H1 (cell line): ENCODE measurements at regions not wholly inside any gene's neighbourhood (a gene's known extent, or its start where the extent isn't known, plus 50 kb on each side); places are given as distances from the start of the nearest gene placed in this dataset.

ENCODE experiments used
- EP300 ChIP-seq, 2 experiments: IDR thresholded peaks; 1 replicate in 1 of 2; 2 replicates in 1 of 2; pipeline ENCODE4 v1.6.1; 2011 to 2012; ENCODE audit warnings: low read depth in 2 of 2, low read length in 2 of 2, mild to moderate bottlenecking in 2 of 2, borderline replicate concordance in 1 of 2, inconsistent platforms in 1 of 2, moderate library complexity in 1 of 2
- JUN ChIP-seq: IDR thresholded peaks from 2 replicates; pipeline ENCODE4 v1.6.1; 2011; ENCODE audit warnings: low read depth, mild to moderate bottlenecking, improper control_type of control experiment, low read length
- POLR2A ChIP-seq, 2 experiments: IDR thresholded peaks; 1 replicate in 1 of 2; 2 replicates in 1 of 2; pipeline ENCODE4 v1.6.1; 2011; ENCODE audit warnings: low read depth in 2 of 2, low read length in 2 of 2, mild to moderate bottlenecking in 2 of 2; ENCODE audit errors: control extremely low read depth in 1 of 2
- POLR2AphosphoS5 ChIP-seq: IDR thresholded peaks from 2 replicates; pipeline ENCODE4 v1.6.1; 2011; ENCODE audit warnings: low read depth, low read length
- RXRA ChIP-seq: IDR thresholded peaks from 2 replicates; pipeline ENCODE4 v1.6.1; 2011; ENCODE audit warnings: low read depth, mild to moderate bottlenecking, low read length, moderate library complexity; ENCODE audit not compliant: insufficient read depth
- SAP30 ChIP-seq: fragments of 300-600 bp; sonication (generic); IDR thresholded peaks from 2 replicates; pipeline ENCODE4 v1.7.1; 2012; ENCODE audit warnings: low read length, moderate library complexity, mild to moderate bottlenecking, inconsistent platforms; ENCODE audit not compliant: insufficient read depth, insufficient replicate concordance
- SRF ChIP-seq: IDR thresholded peaks from 2 replicates; pipeline ENCODE4 v1.6.1; 2011; ENCODE audit warnings: mild to moderate bottlenecking, low read depth, low read length, moderate library complexity
- TAF1 ChIP-seq: IDR thresholded peaks from 2 replicates; pipeline ENCODE4 v1.6.1; 2011; ENCODE audit warnings: mild to moderate bottlenecking, low read depth, low read length
- TCF12 ChIP-seq: IDR thresholded peaks from 2 replicates; pipeline ENCODE4 v1.6.1; 2011; ENCODE audit warnings: low read depth, mild to moderate bottlenecking, low read length
- TF ChIP-seq, protein P1 (sequence below), 3 experiments: IDR thresholded peaks; 1 replicate in 2 of 3; 2 replicates in 1 of 3; pipeline versions ENCODE4 v1.5.1 to v1.6.1; 2011; ENCODE audit warnings: low read length in 3 of 3, mild to moderate bottlenecking in 3 of 3, inconsistent platforms in 2 of 3, low read depth in 1 of 3, moderate library complexity in 1 of 3; ENCODE audit not compliant: insufficient read depth in 1 of 3; ENCODE audit errors: control extremely low read depth in 1 of 3

DNA sequence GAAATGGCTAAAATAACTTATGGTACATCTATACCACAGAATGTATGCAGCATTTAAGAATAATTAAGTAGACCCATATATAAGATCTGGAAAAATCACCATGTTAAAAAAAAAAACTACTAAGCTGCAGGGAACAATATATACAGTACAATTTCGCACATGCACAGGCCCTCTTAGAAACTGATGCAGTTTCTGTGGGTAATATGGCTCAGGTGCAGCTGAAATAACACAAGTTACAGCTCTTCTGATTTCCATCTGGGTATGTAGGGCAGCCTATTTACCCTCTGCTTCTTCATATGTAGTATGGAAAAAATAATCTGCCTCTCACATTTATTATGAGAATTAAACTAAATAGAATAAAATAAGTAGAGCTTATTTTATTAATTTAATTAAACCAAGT lies 82.9 kb downstream of the YIPF5 start:
- TF ChIP-seq, protein P1, sequence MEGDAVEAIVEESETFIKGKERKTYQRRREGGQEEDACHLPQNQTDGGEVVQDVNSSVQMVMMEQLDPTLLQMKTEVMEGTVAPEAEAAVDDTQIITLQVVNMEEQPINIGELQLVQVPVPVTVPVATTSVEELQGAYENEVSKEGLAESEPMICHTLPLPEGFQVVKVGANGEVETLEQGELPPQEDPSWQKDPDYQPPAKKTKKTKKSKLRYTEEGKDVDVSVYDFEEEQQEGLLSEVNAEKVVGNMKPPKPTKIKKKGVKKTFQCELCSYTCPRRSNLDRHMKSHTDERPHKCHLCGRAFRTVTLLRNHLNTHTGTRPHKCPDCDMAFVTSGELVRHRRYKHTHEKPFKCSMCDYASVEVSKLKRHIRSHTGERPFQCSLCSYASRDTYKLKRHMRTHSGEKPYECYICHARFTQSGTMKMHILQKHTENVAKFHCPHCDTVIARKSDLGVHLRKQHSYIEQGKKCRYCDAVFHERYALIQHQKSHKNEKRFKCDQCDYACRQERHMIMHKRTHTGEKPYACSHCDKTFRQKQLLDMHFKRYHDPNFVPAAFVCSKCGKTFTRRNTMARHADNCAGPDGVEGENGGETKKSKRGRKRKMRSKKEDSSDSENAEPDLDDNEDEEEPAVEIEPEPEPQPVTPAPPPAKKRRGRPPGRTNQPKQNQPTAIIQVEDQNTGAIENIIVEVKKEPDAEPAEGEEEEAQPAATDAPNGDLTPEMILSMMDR (IDR thresholded peaks at IDR 0.05; ENCODE audit: control extremely low read depth in 1 of 3, insufficient read depth in 1 of 3, low read depth in 1 of 3, low read length in 3 of 3) = no peak
- TF ChIP-seq EP300 (IDR thresholded peaks at IDR 0.05; ENCODE audit: borderline replicate concordance in 1 of 2, low read depth in 2 of 2, low read length in 2 of 2) (no peak), RXRA (no peak), SAP30 (no peak), TCF12 (no peak), POLR2A (IDR thresholded peaks at IDR 0.05; ENCODE audit: control extremely low read depth in 1 of 2, low read depth in 2 of 2, low read length in 2 of 2) (no peak), SRF (no peak), POLR2AphosphoS5 (no peak), TAF1 (no peak), JUN (no peak)
